ENCODE measurements at regions not wholly inside any gene's neighbourhood (a gene's known extent, or its start where the extent isn't known, plus 50 kb on each side); places are given as distances from the start of the nearest gene placed in this dataset.

- no peak overlapping the region for H3K4me3 ChIP-seq (ENCODE audit: low read depth, low read length)
- TF ChIP-seq CTCF (IDR thresholded peaks at IDR 0.05; ENCODE audit: control insufficient read depth, extremely low read depth, insufficient read depth) = no peak
- DNase-seq (ENCODE audit: low read depth) = no peak
Observed at GRCh38 chr14:22513066-22513812, 75.8 kb downstream of the DAD1 start.

GRCh38 chr14:22512106-22512814, 76.8 kb downstream of the DAD1 start:
- TF ChIP-seq CTCF (IDR thresholded peaks at IDR 0.05; ENCODE audit: control insufficient read depth, extremely low read depth, insufficient read depth) = no peak
- peak; percentile 25 for DNase-seq (ENCODE audit: low read depth)
- no peak overlapping the region for H3K4me3 ChIP-seq (ENCODE audit: low read depth, low read length)

GRCh38 chr14:22510527-22511110, 78.4 kb downstream of the DAD1 start:
- peak; percentile 50 for DNase-seq (ENCODE audit: low read depth)
- no peak overlapping the region for H3K4me3 ChIP-seq (ENCODE audit: low read depth, low read length)
- TF ChIP-seq CTCF (IDR thresholded peaks at IDR 0.05; ENCODE audit: control insufficient read depth, extremely low read depth, insufficient read depth) = no peak

GRCh38 chr14:22509751-22510300, 79.2 kb downstream of the DAD1 start:
- no peak for DNase-seq (ENCODE audit: low read depth)
- no peak overlapping the region for H3K4me3 ChIP-seq (ENCODE audit: low read depth, low read length)
- TF ChIP-seq CTCF (IDR thresholded peaks at IDR 0.05; ENCODE audit: control insufficient read depth, extremely low read depth, insufficient read depth) = no peak

- TF ChIP-seq CTCF (IDR thresholded peaks at IDR 0.05; ENCODE audit: control insufficient read depth, extremely low read depth, insufficient read depth) = no peak
- DNase-seq (ENCODE audit: low read depth) = no peak
- H3K4me3 ChIP-seq (ENCODE audit: low read depth, low read length) = no peak overlapping the region
Observed at GRCh38 chr14:22509036-22509709, 79.9 kb downstream of the DAD1 start.

GRCh38 chr14:22508662-22509035, 80.4 kb downstream of the DAD1 start:
- H3K4me3 ChIP-seq (ENCODE audit: low read depth, low read length) = no peak overlapping the region
- no peak for DNase-seq (ENCODE audit: low read depth)
- TF ChIP-seq CTCF (IDR thresholded peaks at IDR 0.05; ENCODE audit: control insufficient read depth, extremely low read depth, insufficient read depth) = no peak

Measured in LNCaP clone FGC (cell line).